AG20443 (cell line): ENCODE measurements at regions not wholly inside any gene's neighbourhood (a gene's known extent, or its start where the extent isn't known, plus 50 kb on each side); places are given as distances from the start of the nearest gene placed in this dataset.
"Not testable (repeated sequence)": the region's sequence is repeated elsewhere in the genome, so short reads cannot be mapped to it uniquely, and the experiment has no call there.

Source experiments
- DNase-seq: peaks from one replicate; pipeline ENCODE4 v3.0.0; 2012; ENCODE audit warnings: low spot score, mixed read lengths

- no peak for DNase-seq
Measured at GRCh38 chr18:70598406-70598805, 309.6 kb downstream of the SOCS6 start.

DNA sequence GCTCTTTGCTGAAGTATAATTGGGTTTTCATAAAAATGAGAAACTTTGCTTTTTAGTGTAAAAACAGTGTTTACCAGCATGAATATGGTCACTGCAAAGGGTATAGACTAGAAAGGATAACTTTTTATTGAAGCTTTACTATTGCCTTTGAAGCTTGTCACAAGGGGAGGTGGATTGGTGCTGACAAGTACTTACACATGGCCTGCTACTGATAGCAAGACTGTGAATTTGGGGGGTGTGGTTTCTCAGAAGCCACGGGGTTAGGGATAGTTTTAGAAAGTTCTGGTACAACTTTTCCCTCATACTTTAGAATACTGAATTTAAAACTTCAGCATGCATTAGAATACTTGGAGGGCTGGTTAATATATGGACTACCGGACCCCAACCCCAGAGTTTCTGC is 294.1 kb downstream of the SOCS6 start:
- DNase-seq: no peak

DNA sequence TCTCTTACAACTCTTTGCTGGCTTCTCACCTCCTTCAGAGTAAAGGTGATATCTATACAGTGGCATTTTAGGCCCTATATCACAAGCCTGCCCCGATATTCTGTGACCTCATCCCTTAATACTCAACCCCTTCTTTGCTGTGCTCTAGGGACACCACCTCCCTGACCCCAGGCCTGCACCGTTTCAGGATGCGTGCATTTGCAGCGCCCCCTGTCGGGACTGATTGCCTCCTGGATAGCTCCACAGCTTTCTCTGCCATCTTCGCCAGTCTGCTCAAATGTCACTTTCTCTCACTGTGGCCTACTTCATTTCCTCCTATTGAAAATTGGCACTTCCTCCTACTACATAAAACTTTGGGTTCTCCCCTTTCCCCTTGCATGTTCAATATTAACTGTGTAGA is 289.6 kb downstream of the SOCS6 start:
- DNase-seq: no peak

GRCh38 chr18:70577023-70577420 is 288.2 kb downstream of the SOCS6 start:
- DNase-seq: no peak

- no peak for DNase-seq
Measured at GRCh38 chr18:70576276-70577022, 287.6 kb downstream of the SOCS6 start.

- not testable (repeated sequence) for DNase-seq
Measured at GRCh38 chr18:70574951-70575350, 286.1 kb downstream of the SOCS6 start.

- DNase-seq: not testable (repeated sequence)
Measured at GRCh38 chr18:70569647-70570046, 280.8 kb downstream of the SOCS6 start.

GRCh38 chr18:70559446-70559845 is 270.6 kb downstream of the SOCS6 start:
- no peak for DNase-seq

- no peak for DNase-seq
Measured at GRCh38 chr18:70558371-70558770, 269.5 kb downstream of the SOCS6 start.

DNA sequence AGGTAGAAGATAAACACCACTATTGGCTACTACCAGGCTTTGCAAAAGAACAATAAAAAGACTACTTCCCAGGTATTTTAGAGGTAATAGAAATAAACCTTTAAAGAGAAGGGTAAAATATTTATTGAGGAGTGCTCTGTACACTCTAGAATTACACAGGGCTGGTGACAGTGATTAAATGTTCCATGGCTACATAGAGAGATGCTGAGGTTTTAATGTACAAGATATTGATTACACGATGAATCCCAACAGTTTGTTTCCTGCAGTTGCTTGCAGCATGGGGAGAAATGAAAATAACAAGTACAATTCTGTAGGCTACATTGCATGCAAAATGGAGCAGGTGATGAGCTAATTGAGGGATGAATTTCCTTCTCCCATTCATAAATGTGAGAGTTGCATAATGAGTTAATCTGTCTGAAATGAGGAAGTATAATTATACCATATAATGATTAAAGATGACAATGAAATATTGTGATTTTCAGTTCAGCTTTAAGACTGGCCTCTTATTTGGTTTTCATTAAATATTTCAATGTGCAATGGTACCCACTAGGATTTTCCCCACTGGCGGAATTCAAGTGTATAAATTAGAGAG is 266.1 kb downstream of the SOCS6 start:
- DNase-seq: no peak

- DNase-seq: no peak
Measured at GRCh38 chr18:70553936-70554260, 265.1 kb downstream of the SOCS6 start.

GRCh38 chr18:70553245-70553935 is 264.5 kb downstream of the SOCS6 start:
- DNase-seq: no peak

- DNase-seq: no peak
Measured at GRCh38 chr18:70536370-70537062, 247.7 kb downstream of the SOCS6 start.

GRCh38 chr18:70535041-70535440 is 246.2 kb downstream of the SOCS6 start:
- DNase-seq: no peak

DNA sequence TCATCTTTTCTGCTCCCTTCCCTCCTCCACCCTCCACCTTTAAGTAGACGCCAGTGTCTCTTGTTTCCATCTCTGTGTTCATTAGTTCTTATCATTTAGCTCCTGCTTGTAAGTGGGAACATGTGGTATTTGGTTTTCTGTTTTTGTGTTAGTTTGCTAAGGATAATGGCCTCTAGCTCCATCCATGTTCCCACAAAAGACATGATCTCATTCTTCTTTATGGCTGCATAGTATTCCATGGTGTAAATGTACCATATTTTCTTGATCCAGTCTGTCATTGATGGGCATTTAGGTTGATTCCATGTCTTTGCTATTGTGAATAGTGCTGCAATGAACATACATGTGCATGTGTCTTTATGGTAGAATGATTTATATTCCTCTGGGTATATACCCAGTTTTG is 236.5 kb downstream of the SOCS6 start:
- DNase-seq: not testable (repeated sequence)

GRCh38 chr18:70523792-70524182 is 234.9 kb downstream of the SOCS6 start:
- DNase-seq: no peak

DNA sequence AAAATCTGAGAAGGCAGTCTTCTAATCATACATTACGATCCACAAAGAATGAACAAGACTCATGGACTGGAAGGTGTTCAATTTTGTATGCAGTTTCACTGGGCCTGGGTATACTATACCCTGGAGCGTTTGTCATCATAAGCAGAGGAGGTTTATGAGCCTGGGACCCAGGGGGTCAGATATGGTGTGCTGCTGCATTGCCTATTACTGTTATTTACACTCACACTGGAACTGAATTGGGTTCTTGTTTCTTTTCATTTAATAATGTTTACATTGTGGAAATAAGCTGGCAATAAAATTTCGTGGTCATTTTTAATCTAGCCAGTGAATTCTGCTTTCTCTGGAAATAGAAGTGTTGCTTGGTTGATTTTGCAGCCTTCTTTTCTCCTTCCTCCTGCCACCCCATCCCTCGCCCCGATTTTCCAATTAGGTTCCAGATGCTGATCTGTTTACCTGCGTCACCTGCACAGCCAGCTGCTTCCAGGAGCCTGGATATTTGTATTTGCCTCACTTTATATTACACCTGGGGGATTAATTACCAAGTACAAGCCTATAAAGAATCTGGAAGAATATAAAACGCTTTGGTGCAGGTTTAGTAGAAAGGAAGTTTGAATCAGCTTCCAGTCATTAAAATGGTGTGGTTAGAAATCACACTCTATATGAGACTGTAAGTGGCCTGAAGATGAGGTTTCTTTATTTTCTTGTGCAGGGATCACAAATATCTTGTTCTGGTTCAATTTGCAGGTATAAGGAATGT is 234.4 kb downstream of the SOCS6 start:
- no peak for DNase-seq

- DNase-seq: no peak
Measured at GRCh38 chr18:70522183-70522680, 233.4 kb downstream of the SOCS6 start.

DNA sequence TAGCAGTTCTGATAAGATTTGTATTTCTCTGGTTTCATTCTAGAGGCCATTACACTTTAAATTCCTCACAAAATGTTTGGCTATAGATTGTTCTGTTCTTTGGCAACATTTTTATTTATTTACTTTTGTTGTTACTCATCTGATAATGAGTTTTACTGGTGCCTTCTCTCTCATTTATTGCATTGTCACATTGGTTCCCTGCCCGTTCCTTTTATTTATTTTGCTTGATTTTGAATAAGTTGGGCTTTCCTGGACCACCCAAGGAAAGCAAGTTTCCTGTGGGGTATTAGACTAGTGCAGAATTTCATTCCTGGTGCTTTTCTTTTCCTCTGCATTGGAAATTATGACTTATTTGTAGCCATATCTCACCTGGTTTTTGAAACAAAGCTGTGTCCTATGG is 232.0 kb downstream of the SOCS6 start:
- DNase-seq: no peak

DNA sequence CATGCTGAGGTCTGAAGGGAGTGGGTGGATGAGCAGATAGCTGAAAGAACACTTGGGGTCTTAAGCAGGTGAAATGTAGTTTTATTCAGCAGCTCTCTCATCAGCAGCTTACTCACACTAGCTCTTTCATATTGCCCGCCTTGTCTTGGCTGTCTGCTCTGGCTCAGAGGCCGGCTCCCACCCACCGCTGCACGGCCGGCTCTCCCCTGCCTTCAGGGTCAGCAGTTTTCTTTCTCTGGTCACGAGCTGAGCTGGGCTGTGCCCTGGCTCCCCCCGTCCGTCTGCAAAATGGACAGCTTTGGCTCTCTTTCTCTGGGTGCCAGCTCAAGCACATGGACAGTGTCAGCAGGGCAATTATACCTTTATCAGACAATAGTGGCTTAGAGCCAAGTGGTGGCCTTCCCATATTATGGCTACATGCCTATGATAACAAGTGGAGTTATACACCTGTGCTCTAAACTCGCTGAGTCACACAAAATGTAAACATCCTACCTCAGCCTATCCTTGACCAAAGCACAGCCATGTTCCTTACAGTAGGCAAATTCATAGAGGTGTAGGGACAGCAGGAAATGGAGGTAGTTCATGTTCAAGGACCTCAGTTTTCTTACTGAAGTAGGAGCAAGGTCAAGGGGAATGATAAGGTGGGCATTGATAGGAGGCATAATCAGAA is 224.8 kb downstream of the SOCS6 start:
- no peak for DNase-seq

GRCh38 chr18:70507970-70508369 is 219.1 kb downstream of the SOCS6 start:
- no peak for DNase-seq
